Heart left ventricle (tissue), 16 donors: ENCODE measurements at regions not wholly inside any gene's neighbourhood (a gene's known extent, or its start where the extent isn't known, plus 50 kb on each side); places are given as distances from the start of the nearest gene placed in this dataset.
"Not testable (repeated sequence)": the region's sequence is repeated elsewhere in the genome, so short reads cannot be mapped to it uniquely, and the experiment has no call there.

ENCODE experiments used
- ATAC-seq, 4 donors: fragments of 200-7000 bp; cut with Tn5 transposase; one replicate each; pipeline ENCODE4 v1.9.1; 2020 to 2022; ENCODE audit warnings: moderate library complexity in 4 of 4, mild to moderate bottlenecking in 3 of 4, moderate number of reproducible peaks in 1 of 4
- DNase-seq, 5 donors: peaks; one replicate each; pipeline ENCODE4 v3.0.0-alpha.2; 2020
- H3K27ac ChIP-seq, 12 donors: fragments of 200-600 bp; sonication (generic) in 4 of 12; one replicate each; pipeline versions ENCODE4 v1.5.0 to v1.8.0; 2016 to 2022; ENCODE audit warnings: mild to moderate bottlenecking in 2 of 12
- H3K27me3 ChIP-seq, 9 donors: fragments of 200-600 bp; sonication (generic) in 2 of 9; one replicate each; pipeline versions ENCODE4 v1.5.1 to v1.8.0; 2016 to 2022; ENCODE audit warnings: mild to moderate bottlenecking in 3 of 9
- H3K36me3 ChIP-seq, 9 donors: fragments of 200-600 bp; sonication (generic) in 2 of 9; one replicate each; pipeline versions ENCODE4 v1.5.0 to v1.8.0; 2018 to 2022; ENCODE audit warnings: mild to moderate bottlenecking in 2 of 9
- H3K4me1 ChIP-seq, 12 donors: fragments of 200-600 bp; sonication (generic) in 4 of 12; one replicate each; pipeline versions ENCODE4 v1.5.0 to v1.8.0; 2016 to 2022; ENCODE audit warnings: mild to moderate bottlenecking in 3 of 12
- H3K4me3 ChIP-seq, 12 donors: fragments of 200-600 bp; sonication (generic) in 4 of 12; one replicate each; pipeline versions ENCODE4 v1.5.0 to v1.8.0; 2017 to 2022; ENCODE audit warnings: mild to moderate bottlenecking in 9 of 12, moderate library complexity in 4 of 12
- H3K9me3 ChIP-seq, 12 donors: fragments of 200-600 bp; sonication (generic) in 4 of 12; one replicate each; pipeline versions ENCODE4 v1.5.0 to v1.8.0; 2016 to 2022; ENCODE audit warnings: mild to moderate bottlenecking in 1 of 12
- POLR2A ChIP-seq, 2 donors: fragments of 450-650 bp; IDR thresholded peaks; one replicate each; pipeline ENCODE4 v1.6.1; 2017; ENCODE audit warnings: antibody characterized with exemption in 2 of 2, mild to moderate bottlenecking in 2 of 2, moderate library complexity in 2 of 2
- WGBS, 4 donors: extraction: QIAGEN DNeasy Blood & Tissue Kit in 2 of 4; methylation state at CpG; one replicate each; pipeline versions ENCODE4 v1.1.5 to v1.1.7; 2013 to 2018; 5-methylcytosine and 5-hydroxymethylcytosine counted together
- intact Hi-C, 10 donors: fragments of 100-400 bp; cut with DNase I; formaldehyde crosslinking; loops; one replicate each; pipeline versions ENCODE4 v1.11.1 to v1.14.2; 2022
- TF ChIP-seq, protein P1 (sequence below), 12 donors: fragments of 200-600 bp; sonication (generic) in 4 of 12; IDR thresholded peaks; one replicate each; pipeline versions ENCODE4 v1.5.0 to v1.8.0; 2018 to 2022; ENCODE audit warnings: antibody characterized with exemption in 12 of 12, mild to moderate bottlenecking in 5 of 12
- donor health status: ischemic (EF 13 %, LVEDD 7.1; RV severe dilation, severe dysfunction).
- donor health status: healthy with polysubstance abuse.
- donor health status: DM: no; HTN: yes; CAD: no.
- donor health status: DM: no; HTN: no; CAD: no.
- donor health status: ischemic (EF 25% LVEDD 6.9; RV normal size, moderate dysfunction).
- donor health status: ischemic (EF 25% LVEDD 5.7; RV mildly dilated, moderate dysfunction).
- donor health status: healthy.
- donor health status: DM: yes; HTN: yes; CAD: no.
- donor health status: ischemic (EF 35%, LVEDD 5.7; RV mildly dilated, moderate dysfunction).
- donor health status: nonischemic (EF 11% LVEDD 7.7; RV severe dilation, severe dysfunction).
- donor health status: DM: yes; HTN: yes; CAD: no.
- donor health status: PGD.
- donor health status: ischemic (EF 29% LVEDD 5.4; RV normal size, mild dysfunction).
- donor health status: nonischemic (EF 23%, LVEDD 6.1; RV moderate dilation, normal function).

DNA sequence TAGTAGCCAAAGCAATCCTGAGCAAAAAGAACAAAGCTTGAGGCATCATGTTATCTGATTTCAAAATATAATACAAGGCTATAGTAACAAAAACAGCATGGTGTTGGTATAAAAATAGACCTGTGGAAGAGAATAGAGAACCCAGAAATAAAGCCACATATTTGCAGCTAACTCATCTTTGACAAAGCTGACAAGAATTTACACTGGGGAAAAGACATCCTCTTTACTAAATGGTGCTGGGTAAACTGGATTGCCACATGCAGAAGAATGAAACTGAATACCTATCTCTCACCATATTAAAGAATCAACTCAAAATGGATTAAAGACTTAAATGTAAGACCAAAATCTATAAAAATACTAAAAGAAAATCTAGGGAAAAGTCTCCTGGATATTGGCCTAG is 59.5 kb upstream of the CD55 start:
- intact Hi-C loops, result loop anchor here in 2 of 10 donors (10.0 kb wide), 1 partner anchor 143 kb away; no protein-coding TSS in a partner anchor
- Histone ChIP-seq H3K9me3 (peaks cover 0 to 20% (median 0%) of the 10 kb centered on the region in 12 donors), H3K27ac (no peak overlapping the region), H3K4me3 (no peak overlapping the region), H3K27me3 (no peaks in the 10 kb centered on the region), H3K36me3 (no peaks in the 10 kb centered on the region), H3K4me1 (no peaks in the 10 kb centered on the region)
- ATAC-seq (no peak), DNase-seq (no peak)
- TF ChIP-seq POLR2A (IDR thresholded peaks at IDR 0.05), result no peak

GRCh38 chr1:207262891-207263290 is 58.6 kb upstream of the CD55 start:
- 95 to 98% (median 97%) methylated on average over 3 of the region's 3 CpGs for WGBS, 4 donors
- peaks cover 0 to 13% (median 0%) of the 10 kb centered on the region in 12 donors for H3K9me3 ChIP-seq
- H3K27me3 ChIP-seq, H3K4me1 ChIP-seq, DNase-seq, ATAC-seq, H3K36me3 ChIP-seq, H3K4me3 ChIP-seq, H3K27ac ChIP-seq: not testable (repeated sequence)
- intact Hi-C loops, result loop anchor here in 2 of 10 donors (10.0 kb wide), 1 partner anchor 142 kb away; no protein-coding TSS in a partner anchor

DNA sequence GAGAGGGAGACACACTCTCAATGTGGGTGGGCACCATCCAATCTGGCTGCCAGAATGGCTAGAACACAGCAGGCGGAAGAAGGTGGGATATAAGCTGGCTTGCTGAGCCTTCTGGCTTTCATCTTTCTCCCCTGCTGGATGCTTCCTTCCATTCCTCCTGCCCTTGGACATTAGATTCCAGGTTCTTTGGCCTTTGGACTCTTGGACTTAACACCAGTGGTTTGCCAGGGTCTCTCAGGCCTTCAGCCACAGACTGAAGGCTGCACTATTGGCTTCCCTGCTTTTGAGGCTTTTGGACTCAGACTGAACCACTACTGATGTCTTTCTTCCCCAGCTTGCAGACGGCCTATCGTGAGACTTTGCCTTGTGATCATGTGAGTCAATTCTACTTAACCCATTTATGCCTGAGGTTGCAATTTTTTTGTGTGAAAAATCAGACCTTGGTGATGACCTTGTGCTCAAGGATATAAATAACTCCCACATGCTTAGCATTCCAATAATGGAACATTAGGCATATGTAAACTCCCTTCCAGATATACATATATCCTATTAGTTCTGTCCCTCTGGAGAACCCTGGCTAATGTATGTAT is 56.7 kb upstream of the CD55 start:
- TF ChIP-seq POLR2A (IDR thresholded peaks at IDR 0.05), result no peak
- TF ChIP-seq, protein P1, sequence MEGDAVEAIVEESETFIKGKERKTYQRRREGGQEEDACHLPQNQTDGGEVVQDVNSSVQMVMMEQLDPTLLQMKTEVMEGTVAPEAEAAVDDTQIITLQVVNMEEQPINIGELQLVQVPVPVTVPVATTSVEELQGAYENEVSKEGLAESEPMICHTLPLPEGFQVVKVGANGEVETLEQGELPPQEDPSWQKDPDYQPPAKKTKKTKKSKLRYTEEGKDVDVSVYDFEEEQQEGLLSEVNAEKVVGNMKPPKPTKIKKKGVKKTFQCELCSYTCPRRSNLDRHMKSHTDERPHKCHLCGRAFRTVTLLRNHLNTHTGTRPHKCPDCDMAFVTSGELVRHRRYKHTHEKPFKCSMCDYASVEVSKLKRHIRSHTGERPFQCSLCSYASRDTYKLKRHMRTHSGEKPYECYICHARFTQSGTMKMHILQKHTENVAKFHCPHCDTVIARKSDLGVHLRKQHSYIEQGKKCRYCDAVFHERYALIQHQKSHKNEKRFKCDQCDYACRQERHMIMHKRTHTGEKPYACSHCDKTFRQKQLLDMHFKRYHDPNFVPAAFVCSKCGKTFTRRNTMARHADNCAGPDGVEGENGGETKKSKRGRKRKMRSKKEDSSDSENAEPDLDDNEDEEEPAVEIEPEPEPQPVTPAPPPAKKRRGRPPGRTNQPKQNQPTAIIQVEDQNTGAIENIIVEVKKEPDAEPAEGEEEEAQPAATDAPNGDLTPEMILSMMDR (IDR thresholded peaks at IDR 0.05), result no peak
- 54 to 61% (median 57%) methylated on average over 3 of the region's 3 CpGs for WGBS, 4 donors
- H3K9me3 ChIP-seq, result peaks cover 0 to 9% (median 0%) of the 10 kb centered on the region in 12 donors
- DNase-seq, result no peak
- no peak overlapping the region for H3K4me3 ChIP-seq
- intact Hi-C loops, result loop anchor here in 2 of 10 donors (10.0 kb wide), 1 partner anchor 140 kb away; no protein-coding TSS in a partner anchor
- H3K27ac ChIP-seq, result no peak overlapping the region
- no peaks in the 10 kb centered on the region for H3K36me3 ChIP-seq
- ATAC-seq, result no peak
- no peaks in the 10 kb centered on the region for H3K27me3 ChIP-seq
- no peaks in the 10 kb centered on the region for H3K4me1 ChIP-seq

DNA sequence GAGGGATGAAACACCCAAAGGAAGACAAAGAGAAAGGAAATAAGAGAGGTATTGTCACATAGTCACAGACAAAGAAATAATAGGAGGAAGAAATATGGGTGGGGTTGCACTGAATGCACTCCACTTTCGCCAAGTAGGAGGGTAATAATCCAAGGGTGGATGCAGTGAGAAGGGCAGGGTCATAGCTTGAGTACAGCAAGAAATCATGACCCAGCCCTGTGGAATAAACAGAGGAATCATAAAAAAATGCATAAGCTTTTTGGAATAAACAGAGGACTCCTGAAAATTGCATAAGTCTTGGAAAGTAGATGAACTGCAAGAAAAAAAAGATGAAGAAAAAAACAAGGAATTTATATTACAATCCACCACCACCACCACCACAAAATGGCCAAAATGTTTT is 53.1 kb upstream of the CD55 start:
- intact Hi-C loops, result loop anchor here in 2 of 10 donors (10.0 kb wide), 1 partner anchor 136 kb away; no protein-coding TSS in a partner anchor
- H3K27ac ChIP-seq, result no peak overlapping the region
- 56 to 82% (median 68%) methylated on average over 1 of the region's 1 CpG for WGBS, 4 donors
- no peak for ATAC-seq
- H3K36me3 ChIP-seq, result no peaks in the 10 kb centered on the region
- no peaks in the 10 kb centered on the region for H3K4me1 ChIP-seq
- H3K9me3 ChIP-seq, result peaks cover 0 to 4% (median 0%) of the 10 kb centered on the region in 12 donors
- TF ChIP-seq, protein P1 (IDR thresholded peaks at IDR 0.05), result no peak
- no peak for TF ChIP-seq POLR2A (IDR thresholded peaks at IDR 0.05)
- DNase-seq, result no peak
- H3K27me3 ChIP-seq, result no peaks in the 10 kb centered on the region
- no peak overlapping the region for H3K4me3 ChIP-seq

DNA sequence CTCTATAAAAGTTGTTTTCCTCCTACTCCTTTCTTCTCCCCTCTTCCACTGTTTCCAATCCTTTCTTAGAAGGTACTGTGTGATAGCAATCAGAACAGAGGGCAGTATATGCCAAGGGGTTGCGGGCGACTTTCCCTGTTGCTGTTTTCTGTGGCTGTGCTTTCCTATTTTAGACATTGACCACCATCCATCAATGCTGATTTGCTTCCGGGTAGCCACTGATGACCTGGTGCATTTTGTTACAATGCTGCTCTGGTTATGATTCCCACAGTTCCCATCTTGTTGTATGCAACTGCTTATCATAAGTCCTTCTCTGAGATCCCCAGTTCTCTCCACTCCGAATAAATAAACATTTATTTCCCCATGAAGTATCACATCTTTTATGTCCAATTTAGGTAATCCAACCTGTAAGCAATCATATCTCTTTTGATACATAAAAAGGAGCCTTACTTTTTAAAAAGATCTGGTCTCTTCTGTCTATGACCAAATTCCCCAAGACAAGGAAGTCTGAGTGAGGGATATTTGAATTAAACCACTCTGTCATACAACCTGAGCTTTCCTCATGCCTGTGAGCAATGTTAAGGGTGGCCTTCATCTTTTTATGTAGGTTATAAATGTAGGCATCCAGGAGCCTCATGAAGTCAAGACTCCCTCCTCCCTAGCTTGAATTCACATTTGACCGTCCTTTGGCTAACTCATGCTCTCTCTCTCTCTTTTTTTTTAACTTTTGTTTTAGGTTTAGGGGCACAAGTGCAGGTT is 52.5 kb upstream of the CD55 start:
- Histone ChIP-seq H3K4me3 (no peak overlapping the region), H3K9me3 (peaks cover 0 to 8% (median 0%) of the 10 kb centered on the region in 12 donors), H3K36me3 (no peaks in the 10 kb centered on the region), H3K4me1 (no peaks in the 10 kb centered on the region), H3K27me3 (no peaks in the 10 kb centered on the region), H3K27ac (no peak overlapping the region)
- WGBS, 4 donors, result 90 to 94% (median 91%) methylated on average over 5 of the region's 5 CpGs
- DNase-seq, result no peak
- no peak for ATAC-seq
- no peak for TF ChIP-seq POLR2A (IDR thresholded peaks at IDR 0.05)
- TF ChIP-seq, protein P1 (IDR thresholded peaks at IDR 0.05), result no peak
- intact Hi-C loops, result loop anchor here in 2 of 10 donors (10.0 kb wide), 1 partner anchor 136 kb away; no protein-coding TSS in a partner anchor
